Heart left ventricle (tissue), 16 donors: ENCODE measurements at regions not wholly inside any gene's neighbourhood (a gene's known extent, or its start where the extent isn't known, plus 50 kb on each side); places are given as distances from the start of the nearest gene placed in this dataset.
"Not testable (repeated sequence)": the region's sequence is repeated elsewhere in the genome, so short reads cannot be mapped to it uniquely, and the experiment has no call there.

Experiments used
- ATAC-seq, 4 donors: fragments of 200-7000 bp; cut with Tn5 transposase; one replicate each; pipeline ENCODE4 v1.9.1; 2020 to 2022; ENCODE audit warnings: moderate library complexity in 4 of 4, mild to moderate bottlenecking in 3 of 4, moderate number of reproducible peaks in 1 of 4
- DNase-seq, 5 donors: peaks; one replicate each; pipeline ENCODE4 v3.0.0-alpha.2; 2020
- H3K27ac ChIP-seq, 12 donors: fragments of 200-600 bp; sonication (generic) in 4 of 12; one replicate each; pipeline versions ENCODE4 v1.5.0 to v1.8.0; 2016 to 2022; ENCODE audit warnings: mild to moderate bottlenecking in 2 of 12
- H3K27me3 ChIP-seq, 9 donors: fragments of 200-600 bp; sonication (generic) in 2 of 9; one replicate each; pipeline versions ENCODE4 v1.5.1 to v1.8.0; 2016 to 2022; ENCODE audit warnings: mild to moderate bottlenecking in 3 of 9
- H3K36me3 ChIP-seq, 9 donors: fragments of 200-600 bp; sonication (generic) in 2 of 9; one replicate each; pipeline versions ENCODE4 v1.5.0 to v1.8.0; 2018 to 2022; ENCODE audit warnings: mild to moderate bottlenecking in 2 of 9
- H3K4me1 ChIP-seq, 12 donors: fragments of 200-600 bp; sonication (generic) in 4 of 12; one replicate each; pipeline versions ENCODE4 v1.5.0 to v1.8.0; 2016 to 2022; ENCODE audit warnings: mild to moderate bottlenecking in 3 of 12
- H3K4me3 ChIP-seq, 12 donors: fragments of 200-600 bp; sonication (generic) in 4 of 12; one replicate each; pipeline versions ENCODE4 v1.5.0 to v1.8.0; 2017 to 2022; ENCODE audit warnings: mild to moderate bottlenecking in 9 of 12, moderate library complexity in 4 of 12
- H3K9me3 ChIP-seq, 12 donors: fragments of 200-600 bp; sonication (generic) in 4 of 12; one replicate each; pipeline versions ENCODE4 v1.5.0 to v1.8.0; 2016 to 2022; ENCODE audit warnings: mild to moderate bottlenecking in 1 of 12
- POLR2A ChIP-seq, 2 donors: fragments of 450-650 bp; IDR thresholded peaks; one replicate each; pipeline ENCODE4 v1.6.1; 2017; ENCODE audit warnings: antibody characterized with exemption in 2 of 2, mild to moderate bottlenecking in 2 of 2, moderate library complexity in 2 of 2
- WGBS, 4 donors: extraction: QIAGEN DNeasy Blood & Tissue Kit in 2 of 4; methylation state at CpG; one replicate each; pipeline versions ENCODE4 v1.1.5 to v1.1.7; 2013 to 2018; 5-methylcytosine and 5-hydroxymethylcytosine counted together
- intact Hi-C, 10 donors: fragments of 100-400 bp; cut with DNase I; formaldehyde crosslinking; loops; one replicate each; pipeline versions ENCODE4 v1.11.1 to v1.14.2; 2022
- TF ChIP-seq, protein P1 (sequence below), 12 donors: fragments of 200-600 bp; sonication (generic) in 4 of 12; IDR thresholded peaks; one replicate each; pipeline versions ENCODE4 v1.5.0 to v1.8.0; 2018 to 2022; ENCODE audit warnings: antibody characterized with exemption in 12 of 12, mild to moderate bottlenecking in 5 of 12
- donor health status: ischemic (EF 13 %, LVEDD 7.1; RV severe dilation, severe dysfunction).
- donor health status: healthy with polysubstance abuse.
- donor health status: DM: no; HTN: yes; CAD: no.
- donor health status: DM: no; HTN: no; CAD: no.
- donor health status: ischemic (EF 25% LVEDD 6.9; RV normal size, moderate dysfunction).
- donor health status: ischemic (EF 25% LVEDD 5.7; RV mildly dilated, moderate dysfunction).
- donor health status: healthy.
- donor health status: DM: yes; HTN: yes; CAD: no.
- donor health status: ischemic (EF 35%, LVEDD 5.7; RV mildly dilated, moderate dysfunction).
- donor health status: nonischemic (EF 11% LVEDD 7.7; RV severe dilation, severe dysfunction).
- donor health status: DM: yes; HTN: yes; CAD: no.
- donor health status: PGD.
- donor health status: ischemic (EF 29% LVEDD 5.4; RV normal size, mild dysfunction).
- donor health status: nonischemic (EF 23%, LVEDD 6.1; RV moderate dilation, normal function).

DNA sequence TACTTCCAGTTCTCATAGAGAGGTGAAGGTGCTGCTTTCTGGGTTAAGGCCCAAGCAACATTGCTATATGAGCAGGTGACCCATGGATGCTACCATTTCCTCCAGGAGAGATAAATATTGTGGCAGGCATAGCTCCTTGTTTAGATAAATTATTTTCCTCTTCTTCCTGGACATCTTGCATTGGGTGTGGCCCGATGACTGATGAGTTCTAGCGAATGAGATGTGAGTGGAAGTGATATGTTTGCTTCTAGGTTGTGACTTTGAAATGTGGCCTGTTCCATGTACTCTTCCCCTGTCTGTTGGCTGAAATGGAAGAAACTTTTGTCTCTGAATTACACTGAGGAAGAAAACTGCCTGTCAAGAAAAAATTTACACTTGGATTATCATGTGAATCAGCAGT is 101.7 kb upstream of the FMN2 start:
- Histone ChIP-seq H3K4me3 (no peak overlapping the region), H3K27ac (no peak overlapping the region), H3K9me3 (peaks cover 0 to 14% (median 2%) of the 10 kb centered on the region in 12 donors), H3K27me3 (peaks cover 0 to 25% (median 8%) of the 10 kb centered on the region in 9 donors), H3K4me1 (no peaks in the 10 kb centered on the region), H3K36me3 (no peaks in the 10 kb centered on the region)
- no peak for ATAC-seq
- intact Hi-C loops, result no loop called here
- no peak for TF ChIP-seq POLR2A (IDR thresholded peaks at IDR 0.05)
- TF ChIP-seq, protein P1, sequence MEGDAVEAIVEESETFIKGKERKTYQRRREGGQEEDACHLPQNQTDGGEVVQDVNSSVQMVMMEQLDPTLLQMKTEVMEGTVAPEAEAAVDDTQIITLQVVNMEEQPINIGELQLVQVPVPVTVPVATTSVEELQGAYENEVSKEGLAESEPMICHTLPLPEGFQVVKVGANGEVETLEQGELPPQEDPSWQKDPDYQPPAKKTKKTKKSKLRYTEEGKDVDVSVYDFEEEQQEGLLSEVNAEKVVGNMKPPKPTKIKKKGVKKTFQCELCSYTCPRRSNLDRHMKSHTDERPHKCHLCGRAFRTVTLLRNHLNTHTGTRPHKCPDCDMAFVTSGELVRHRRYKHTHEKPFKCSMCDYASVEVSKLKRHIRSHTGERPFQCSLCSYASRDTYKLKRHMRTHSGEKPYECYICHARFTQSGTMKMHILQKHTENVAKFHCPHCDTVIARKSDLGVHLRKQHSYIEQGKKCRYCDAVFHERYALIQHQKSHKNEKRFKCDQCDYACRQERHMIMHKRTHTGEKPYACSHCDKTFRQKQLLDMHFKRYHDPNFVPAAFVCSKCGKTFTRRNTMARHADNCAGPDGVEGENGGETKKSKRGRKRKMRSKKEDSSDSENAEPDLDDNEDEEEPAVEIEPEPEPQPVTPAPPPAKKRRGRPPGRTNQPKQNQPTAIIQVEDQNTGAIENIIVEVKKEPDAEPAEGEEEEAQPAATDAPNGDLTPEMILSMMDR (IDR thresholded peaks at IDR 0.05), result no peak
- 63 to 86% (median 72%) methylated on average over 2 of the region's 2 CpGs for WGBS, 4 donors
- no peak for DNase-seq

DNA sequence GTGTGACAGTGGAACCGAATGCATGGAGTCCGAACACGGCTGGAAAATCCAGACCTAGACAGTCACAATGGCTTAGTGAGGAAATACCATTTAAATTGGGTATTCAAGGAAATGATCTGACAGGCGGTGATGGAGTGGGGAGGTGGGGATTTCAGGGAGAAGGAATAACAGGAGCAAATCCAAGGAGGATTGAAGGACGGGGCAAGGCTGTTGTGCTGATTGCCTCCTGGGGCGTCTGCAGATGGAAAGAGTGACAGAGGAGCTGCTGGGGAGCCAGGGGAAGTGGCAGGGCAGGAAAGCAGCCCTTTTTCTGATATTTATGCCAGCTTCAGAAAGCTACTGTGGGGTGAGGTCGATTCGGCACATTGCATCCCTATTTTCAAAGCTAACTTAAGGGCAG is 99.1 kb upstream of the FMN2 start:
- H3K4me1 ChIP-seq, H3K27ac ChIP-seq, H3K36me3 ChIP-seq, H3K9me3 ChIP-seq, H3K4me3 ChIP-seq, intact Hi-C loops, DNase-seq, ATAC-seq: not testable (repeated sequence)
- 50 to 65% (median 61%) methylated on average over 8 of the region's 8 CpGs for WGBS, 4 donors
- H3K27me3 ChIP-seq, result peaks cover 0 to 51% (median 25%) of the 10 kb centered on the region in 9 donors

DNA sequence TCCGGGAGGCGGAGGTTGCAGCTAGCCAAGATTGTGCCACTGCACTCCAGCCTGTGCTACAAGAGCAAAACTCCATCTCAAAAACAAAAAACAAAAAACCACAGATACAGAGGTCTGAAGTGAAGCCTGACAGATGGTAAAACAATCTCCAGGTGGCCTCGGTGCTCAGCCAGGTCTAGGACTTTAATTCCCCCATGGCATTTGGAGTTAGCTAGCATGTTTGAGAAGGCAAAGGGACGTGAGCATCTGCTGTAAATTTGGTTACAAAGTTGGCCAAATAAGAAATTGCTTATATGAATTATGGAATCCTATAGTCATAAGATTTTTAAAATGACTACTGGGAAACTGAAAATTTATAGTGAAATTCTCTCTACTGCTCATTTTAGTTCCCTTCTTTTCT is 98.3 kb upstream of the FMN2 start:
- Histone ChIP-seq H3K27ac (no peak overlapping the region), H3K27me3 (peaks cover 6 to 59% (median 32%) of the 10 kb centered on the region in 9 donors), H3K4me1 (peaks cover 0 to 12% (median 0%) of the 10 kb centered on the region in 12 donors), H3K36me3 (no peaks in the 10 kb centered on the region), H3K4me3 (no peak overlapping the region), H3K9me3 (no peaks in the 10 kb centered on the region)
- no peak for DNase-seq
- no peak for ATAC-seq
- WGBS, 4 donors, result 74 to 80% (median 76%) methylated on average over 4 of the region's 4 CpGs
- TF ChIP-seq, protein P1 (IDR thresholded peaks at IDR 0.05), result no peak
- no peak for TF ChIP-seq POLR2A (IDR thresholded peaks at IDR 0.05)
- intact Hi-C loops, result no loop called here

DNA sequence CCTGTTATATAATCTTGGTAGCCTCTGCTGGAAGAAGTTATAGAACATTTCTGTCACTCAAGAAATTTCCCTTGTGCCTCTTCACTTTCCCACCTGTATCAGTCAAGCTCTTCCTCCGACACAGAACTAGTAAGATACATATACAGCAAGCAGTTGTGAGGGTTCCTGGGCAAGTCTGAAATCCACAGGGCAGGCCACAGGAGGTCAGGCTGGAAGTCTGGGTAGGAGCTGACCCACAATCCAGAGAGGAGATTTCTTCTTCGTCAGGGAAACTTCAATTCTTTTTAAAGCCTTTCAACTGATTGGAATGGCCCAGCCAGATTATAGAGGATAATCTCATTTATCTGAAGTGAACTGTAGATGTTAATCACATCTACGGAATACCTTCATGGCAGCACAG is 96.4 kb upstream of the FMN2 start:
- peaks cover 15 to 78% (median 51%) of the 10 kb centered on the region in 9 donors for H3K27me3 ChIP-seq
- no peak overlapping the region for H3K4me3 ChIP-seq
- 64 to 73% (median 70%) methylated on average over 3 of the region's 3 CpGs for WGBS, 4 donors
- H3K36me3 ChIP-seq, result no peaks in the 10 kb centered on the region
- ATAC-seq (no peak), DNase-seq (no peak)
- peaks cover 0 to 12% (median 0%) of the 10 kb centered on the region in 12 donors for H3K4me1 ChIP-seq
- intact Hi-C loops, result no loop called here
- TF ChIP-seq, protein P1 (IDR thresholded peaks at IDR 0.05), result no peak
- TF ChIP-seq POLR2A (IDR thresholded peaks at IDR 0.05), result no peak
- H3K27ac ChIP-seq, result no peak overlapping the region
- H3K9me3 ChIP-seq, result no peaks in the 10 kb centered on the region

DNA sequence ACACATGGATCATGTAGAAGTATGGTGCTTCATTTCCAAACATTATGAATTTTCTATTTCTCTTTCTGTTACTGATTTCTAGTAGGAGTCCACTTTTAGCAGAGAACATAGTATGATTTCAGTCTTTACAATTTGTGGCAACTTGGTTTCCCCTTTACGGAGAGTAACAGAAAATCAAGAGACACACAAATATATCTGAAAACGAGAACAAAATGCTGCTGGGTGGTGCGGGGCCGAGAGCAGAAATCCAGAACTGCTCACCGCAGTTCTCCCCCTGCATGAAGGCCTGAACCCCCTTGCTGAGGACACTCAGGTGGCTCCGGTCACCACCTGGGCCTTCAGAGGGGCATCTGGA is 94.5 kb upstream of the FMN2 start:
- intact Hi-C loops, result no loop called here
- Histone ChIP-seq H3K4me3 (no peak overlapping the region), H3K27ac (no peak overlapping the region), H3K9me3 (no peaks in the 10 kb centered on the region), H3K4me1 (peaks cover 0 to 12% (median 0%) of the 10 kb centered on the region in 12 donors), H3K27me3 (peaks cover 15 to 78% (median 57%) of the 10 kb centered on the region in 9 donors), H3K36me3 (no peaks in the 10 kb centered on the region)
- ATAC-seq (no peak), DNase-seq (no peak)
- WGBS, 4 donors, result 57 to 71% (median 59%) methylated on average over 5 to 6 of the region's 6 CpGs
- TF ChIP-seq POLR2A (IDR thresholded peaks at IDR 0.05), result no peak
- TF ChIP-seq, protein P1 (IDR thresholded peaks at IDR 0.05), result no peak
